Mesothelial cell of epicardium (in vitro differentiated cells): ENCODE measurements at regions not wholly inside any gene's neighbourhood (a gene's known extent, or its start where the extent isn't known, plus 50 kb on each side); places are given as distances from the start of the nearest gene placed in this dataset.
"Not testable (repeated sequence)": the region's sequence is repeated elsewhere in the genome, so short reads cannot be mapped to it uniquely, and the experiment has no call there.

Source experiments
- DNase-seq, 2 experiments: peaks; one replicate each; pipeline ENCODE4 v3.0.0; 2021; ENCODE audit warnings: low spot score in 2 of 2; ENCODE audit not compliant: unreplicated experiment in 2 of 2
- H3K27ac Mint-ChIP-seq: 2 replicates; pipeline ENCODE4 v1.8.0; 2021; ENCODE audit warnings: mixed read lengths
- H3K27me3 Mint-ChIP-seq: 2 replicates; pipeline ENCODE4 v1.8.0; 2021; ENCODE audit warnings: low read depth, mixed read lengths
- H3K36me3 Mint-ChIP-seq: 2 replicates; pipeline ENCODE4 v1.8.0; 2021; ENCODE audit warnings: mixed read lengths
- H3K4me1 Mint-ChIP-seq: 2 replicates; pipeline ENCODE4 v1.8.0; 2021; ENCODE audit warnings: mixed read lengths
- H3K4me3 Mint-ChIP-seq: 2 replicates; pipeline ENCODE4 v1.8.0; 2021; ENCODE audit warnings: mild to moderate bottlenecking, moderate library complexity, mixed read lengths
- H3K9me3 Mint-ChIP-seq: 2 replicates; pipeline ENCODE4 v1.8.0; 2021; ENCODE audit warnings: mixed read lengths
- TF ChIP-seq, protein P1 (sequence below): fragments of 200-600 bp; sonication (generic); IDR thresholded peaks from one replicate; pipeline ENCODE4 v1.5.0; 2021; ENCODE audit warnings: antibody characterized with exemption; ENCODE audit not compliant: unreplicated experiment

DNA sequence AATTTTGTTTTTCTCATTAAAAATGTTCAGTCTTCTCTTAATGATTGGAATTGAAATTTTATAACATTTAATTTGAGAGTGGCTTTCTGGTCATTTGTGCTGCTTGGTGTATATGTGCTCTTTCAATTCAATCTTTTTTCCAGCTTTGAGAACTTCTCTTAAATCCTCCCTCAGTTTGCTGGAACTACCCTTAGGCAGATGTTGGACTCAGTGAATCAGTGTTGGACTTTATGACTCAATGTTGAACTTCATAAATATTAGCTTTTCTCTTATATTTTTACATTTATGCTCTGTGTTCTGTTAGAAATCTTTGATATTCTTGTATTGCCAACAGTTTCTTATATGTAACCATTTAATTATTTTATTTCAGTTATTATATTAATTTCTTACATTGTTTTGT lies 935.5 kb upstream of the FBXO33 start:
- Mint-ChIP-seq H3K36me3 (no peaks in the 10 kb centered on the region), H3K27ac (no peak overlapping the region), H3K27me3 (no peaks in the 10 kb centered on the region), H3K4me1 (peaks cover 25% of the 10 kb centered on the region), H3K4me3 (no peak overlapping the region), H3K9me3 (peaks cover 9% of the 10 kb centered on the region)
- TF ChIP-seq, protein P1, sequence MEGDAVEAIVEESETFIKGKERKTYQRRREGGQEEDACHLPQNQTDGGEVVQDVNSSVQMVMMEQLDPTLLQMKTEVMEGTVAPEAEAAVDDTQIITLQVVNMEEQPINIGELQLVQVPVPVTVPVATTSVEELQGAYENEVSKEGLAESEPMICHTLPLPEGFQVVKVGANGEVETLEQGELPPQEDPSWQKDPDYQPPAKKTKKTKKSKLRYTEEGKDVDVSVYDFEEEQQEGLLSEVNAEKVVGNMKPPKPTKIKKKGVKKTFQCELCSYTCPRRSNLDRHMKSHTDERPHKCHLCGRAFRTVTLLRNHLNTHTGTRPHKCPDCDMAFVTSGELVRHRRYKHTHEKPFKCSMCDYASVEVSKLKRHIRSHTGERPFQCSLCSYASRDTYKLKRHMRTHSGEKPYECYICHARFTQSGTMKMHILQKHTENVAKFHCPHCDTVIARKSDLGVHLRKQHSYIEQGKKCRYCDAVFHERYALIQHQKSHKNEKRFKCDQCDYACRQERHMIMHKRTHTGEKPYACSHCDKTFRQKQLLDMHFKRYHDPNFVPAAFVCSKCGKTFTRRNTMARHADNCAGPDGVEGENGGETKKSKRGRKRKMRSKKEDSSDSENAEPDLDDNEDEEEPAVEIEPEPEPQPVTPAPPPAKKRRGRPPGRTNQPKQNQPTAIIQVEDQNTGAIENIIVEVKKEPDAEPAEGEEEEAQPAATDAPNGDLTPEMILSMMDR = no peak
- DNase-seq = no peak

DNA sequence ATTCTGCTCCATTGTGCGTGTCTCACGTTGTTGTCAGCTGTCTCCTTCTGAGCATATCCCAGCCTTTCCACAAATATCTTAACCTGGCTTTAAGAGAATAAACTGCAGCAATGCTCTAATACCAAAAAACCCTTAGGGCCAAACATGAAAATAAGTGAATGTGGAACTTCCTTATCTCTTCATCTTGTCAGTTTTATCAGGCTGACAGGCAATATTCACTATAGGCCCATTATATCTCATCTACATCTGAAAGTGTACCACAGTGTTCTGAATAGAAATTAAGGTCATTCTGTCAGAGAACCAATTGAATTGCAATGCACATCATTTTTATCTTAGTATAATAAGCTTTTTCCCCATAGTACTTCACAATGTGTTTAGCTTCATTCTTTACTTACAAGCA lies 933.1 kb upstream of the FBXO33 start:
- DNase-seq = no peak
- TF ChIP-seq, protein P1 = no peak
- Mint-ChIP-seq H3K27me3 (no peaks in the 10 kb centered on the region), H3K9me3 (peaks cover 15% of the 10 kb centered on the region), H3K36me3 (peaks cover 2% of the 10 kb centered on the region), H3K27ac (peak overlapping the region; percentile 17), H3K4me1 (peaks cover 26% of the 10 kb centered on the region), H3K4me3 (no peak overlapping the region)

DNA sequence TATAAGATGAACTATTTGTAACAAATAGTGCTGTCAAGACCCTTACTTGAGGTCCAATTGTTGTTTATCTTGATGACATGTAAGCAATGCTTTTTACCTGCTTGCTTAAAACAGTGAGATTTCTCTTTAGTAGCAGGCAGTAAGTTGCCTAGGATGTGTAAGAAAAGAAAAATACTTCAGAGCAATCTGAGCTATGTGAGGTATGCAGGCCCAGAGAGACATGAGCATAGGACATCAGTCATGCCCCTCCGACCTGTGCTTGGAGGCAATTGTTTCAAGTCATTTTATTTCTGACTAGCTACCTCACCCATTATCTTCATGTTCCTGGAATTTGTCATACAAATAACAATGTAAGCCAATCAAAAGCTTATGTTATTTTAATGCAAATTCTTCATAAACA lies 930.6 kb upstream of the FBXO33 start:
- Mint-ChIP-seq H3K27ac (no peak overlapping the region), H3K4me1 (peaks cover 20% of the 10 kb centered on the region), H3K36me3 (peaks cover 4% of the 10 kb centered on the region), H3K27me3 (no peaks in the 10 kb centered on the region), H3K9me3 (peaks cover 26% of the 10 kb centered on the region), H3K4me3 (no peak overlapping the region)
- no peak for DNase-seq
- TF ChIP-seq, protein P1 = no peak

DNA sequence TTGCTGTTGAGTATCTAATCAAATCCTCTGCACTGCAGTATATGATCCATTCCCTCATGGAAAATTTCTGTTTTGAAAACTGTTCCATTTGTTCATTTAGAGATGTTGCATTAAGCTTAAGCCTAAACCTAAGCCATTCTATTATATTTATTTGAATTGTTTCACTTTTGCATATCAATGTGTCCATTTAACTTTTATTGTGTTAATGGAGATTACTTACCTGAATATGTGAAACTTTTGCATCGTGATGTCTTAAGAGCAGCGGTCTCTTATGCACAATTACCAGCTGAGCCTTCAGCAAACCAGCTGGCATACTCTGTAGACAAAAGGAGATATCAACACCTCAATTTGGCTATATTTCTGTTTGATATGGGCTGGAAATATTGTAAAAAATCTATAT lies 922.5 kb upstream of the FBXO33 start:
- Mint-ChIP-seq H3K4me1 (no peaks in the 10 kb centered on the region), H3K4me3 (no peak overlapping the region), H3K9me3 (peaks cover 8% of the 10 kb centered on the region), H3K36me3 (peaks cover 2% of the 10 kb centered on the region), H3K27ac (no peak overlapping the region), H3K27me3 (no peaks in the 10 kb centered on the region)
- no peak for DNase-seq
- TF ChIP-seq, protein P1 = no peak

DNA sequence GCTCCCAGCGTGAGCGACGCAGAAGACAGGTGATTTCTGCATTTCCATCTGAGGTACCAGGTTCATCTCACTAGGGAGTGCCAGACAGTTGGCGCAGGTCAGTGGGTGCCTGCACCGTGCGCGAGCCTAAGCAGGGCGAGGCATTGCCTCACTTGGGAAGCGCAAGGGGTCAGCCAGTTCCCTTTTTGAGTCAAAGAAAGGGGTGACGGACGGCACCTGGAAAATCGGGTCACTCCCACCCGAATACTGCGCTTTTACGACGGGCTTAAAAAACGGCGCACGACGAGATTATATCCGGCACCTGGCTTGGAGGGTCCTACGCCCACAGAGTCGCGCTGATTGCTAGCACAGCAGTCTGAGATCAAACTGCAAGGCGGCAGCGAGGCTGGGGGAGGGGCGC lies 915.9 kb upstream of the FBXO33 start:
- H3K27me3 Mint-ChIP-seq, H3K36me3 Mint-ChIP-seq, H3K9me3 Mint-ChIP-seq, DNase-seq: not testable (repeated sequence)
- H3K4me3 Mint-ChIP-seq = peak overlapping the region; percentile 85
- peak overlapping the region; percentile 81 for H3K27ac Mint-ChIP-seq
- peaks cover 21% of the 10 kb centered on the region for H3K4me1 Mint-ChIP-seq

DNA sequence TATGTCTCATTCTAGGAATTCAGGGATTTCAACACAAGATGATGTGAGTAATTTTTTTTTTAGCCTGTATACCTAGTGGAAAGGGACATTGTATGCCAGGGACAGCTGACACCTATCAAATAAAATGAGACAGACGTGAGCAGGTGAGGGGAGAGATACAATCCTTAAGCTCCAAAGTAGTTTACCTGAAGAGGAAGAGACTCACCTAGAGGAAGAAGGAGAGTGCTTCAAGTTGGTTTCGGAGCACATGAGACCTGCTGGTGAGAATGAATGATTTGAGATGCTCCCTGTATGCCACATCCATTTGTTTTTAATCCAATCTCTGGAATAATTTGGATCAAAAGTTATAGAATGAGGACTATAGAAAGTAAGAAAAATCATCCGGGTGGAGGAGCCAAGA lies 915.4 kb upstream of the FBXO33 start:
- no peak for DNase-seq
- TF ChIP-seq, protein P1 = no peak
- Mint-ChIP-seq H3K36me3 (no peaks in the 10 kb centered on the region), H3K27ac (peak overlapping the region; percentile 81), H3K4me3 (peak overlapping the region; percentile 85), H3K4me1 (peaks cover 21% of the 10 kb centered on the region), H3K9me3 (no peaks in the 10 kb centered on the region), H3K27me3 (no peaks in the 10 kb centered on the region)
